ENCODE measurements at regions not wholly inside any gene's neighbourhood (a gene's known extent, or its start where the extent isn't known, plus 50 kb on each side); places are given as distances from the start of the nearest gene placed in this dataset.

DNA sequence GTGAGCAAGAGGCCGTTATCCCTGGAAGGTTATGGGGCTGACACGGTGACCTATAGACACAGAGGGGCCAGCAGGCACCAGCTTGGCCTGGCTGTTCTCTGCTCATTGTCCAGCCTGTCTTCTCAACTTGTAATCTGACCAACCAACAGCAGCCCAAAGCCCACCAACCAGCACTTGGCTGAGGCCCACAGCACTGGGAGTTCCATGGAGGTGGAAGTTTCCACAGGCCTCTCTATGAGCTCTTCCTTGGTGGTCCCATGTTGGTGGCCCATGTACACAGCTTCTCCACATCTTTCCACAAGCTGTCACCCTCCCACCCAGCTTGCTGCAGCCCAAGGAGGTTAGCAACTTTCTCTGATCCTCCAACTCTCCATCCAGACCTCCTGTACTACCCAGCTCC is 56.2 kb upstream of the KLHL31 start:
- Histone ChIP-seq H3K36me3 (ENCODE audit: insufficient read depth, low read length) (no peaks in the 10 kb centered on the region), H3K4me1 (ENCODE audit: insufficient read depth, low read length) (peaks cover 5% of the 10 kb centered on the region), H3K9me3 (ENCODE audit: control insufficient read depth in 1 of 2, insufficient read depth in 1 of 2, low read length in 2 of 2) (no peaks in the 10 kb centered on the region), H3K4me3 (ENCODE audit: low read length) (no peak overlapping the region), H3K27ac (ENCODE audit: low read depth in 1 of 2, low read length in 2 of 2) (no peak overlapping the region), H3K27me3 (ENCODE audit: control insufficient read depth in 1 of 2, insufficient read depth in 2 of 2, low read length in 2 of 2) (no peaks in the 10 kb centered on the region)
- Mint-ChIP-seq H3K27ac (no peak overlapping the region), H3K9me3 (no peaks in the 10 kb centered on the region), H3K36me3 (ENCODE audit: low read depth) (no peaks in the 10 kb centered on the region), H3K4me1 (ENCODE audit: low read depth) (peaks cover 9% of the 10 kb centered on the region), H3K27me3 (peaks cover 27% of the 10 kb centered on the region), H3K4me3 (no peak overlapping the region)
- CTCF ChIA-PET, result interaction anchor here (1.7 kb wide), 1 partner anchor 229 kb away, joined by 4 read pairs; no protein-coding TSS in a partner anchor
- intact Hi-C loops (cut with DNase I, micrococcal nuclease), result no loop called here
- DNase-seq, result no peak
- no peak for ATAC-seq (ENCODE audit: poor library complexity)
- TF ChIP-seq, protein P1, sequence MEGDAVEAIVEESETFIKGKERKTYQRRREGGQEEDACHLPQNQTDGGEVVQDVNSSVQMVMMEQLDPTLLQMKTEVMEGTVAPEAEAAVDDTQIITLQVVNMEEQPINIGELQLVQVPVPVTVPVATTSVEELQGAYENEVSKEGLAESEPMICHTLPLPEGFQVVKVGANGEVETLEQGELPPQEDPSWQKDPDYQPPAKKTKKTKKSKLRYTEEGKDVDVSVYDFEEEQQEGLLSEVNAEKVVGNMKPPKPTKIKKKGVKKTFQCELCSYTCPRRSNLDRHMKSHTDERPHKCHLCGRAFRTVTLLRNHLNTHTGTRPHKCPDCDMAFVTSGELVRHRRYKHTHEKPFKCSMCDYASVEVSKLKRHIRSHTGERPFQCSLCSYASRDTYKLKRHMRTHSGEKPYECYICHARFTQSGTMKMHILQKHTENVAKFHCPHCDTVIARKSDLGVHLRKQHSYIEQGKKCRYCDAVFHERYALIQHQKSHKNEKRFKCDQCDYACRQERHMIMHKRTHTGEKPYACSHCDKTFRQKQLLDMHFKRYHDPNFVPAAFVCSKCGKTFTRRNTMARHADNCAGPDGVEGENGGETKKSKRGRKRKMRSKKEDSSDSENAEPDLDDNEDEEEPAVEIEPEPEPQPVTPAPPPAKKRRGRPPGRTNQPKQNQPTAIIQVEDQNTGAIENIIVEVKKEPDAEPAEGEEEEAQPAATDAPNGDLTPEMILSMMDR (IDR thresholded peaks at IDR 0.05), result no peak
- POLR2A ChIA-PET, result no interaction called here

DNA sequence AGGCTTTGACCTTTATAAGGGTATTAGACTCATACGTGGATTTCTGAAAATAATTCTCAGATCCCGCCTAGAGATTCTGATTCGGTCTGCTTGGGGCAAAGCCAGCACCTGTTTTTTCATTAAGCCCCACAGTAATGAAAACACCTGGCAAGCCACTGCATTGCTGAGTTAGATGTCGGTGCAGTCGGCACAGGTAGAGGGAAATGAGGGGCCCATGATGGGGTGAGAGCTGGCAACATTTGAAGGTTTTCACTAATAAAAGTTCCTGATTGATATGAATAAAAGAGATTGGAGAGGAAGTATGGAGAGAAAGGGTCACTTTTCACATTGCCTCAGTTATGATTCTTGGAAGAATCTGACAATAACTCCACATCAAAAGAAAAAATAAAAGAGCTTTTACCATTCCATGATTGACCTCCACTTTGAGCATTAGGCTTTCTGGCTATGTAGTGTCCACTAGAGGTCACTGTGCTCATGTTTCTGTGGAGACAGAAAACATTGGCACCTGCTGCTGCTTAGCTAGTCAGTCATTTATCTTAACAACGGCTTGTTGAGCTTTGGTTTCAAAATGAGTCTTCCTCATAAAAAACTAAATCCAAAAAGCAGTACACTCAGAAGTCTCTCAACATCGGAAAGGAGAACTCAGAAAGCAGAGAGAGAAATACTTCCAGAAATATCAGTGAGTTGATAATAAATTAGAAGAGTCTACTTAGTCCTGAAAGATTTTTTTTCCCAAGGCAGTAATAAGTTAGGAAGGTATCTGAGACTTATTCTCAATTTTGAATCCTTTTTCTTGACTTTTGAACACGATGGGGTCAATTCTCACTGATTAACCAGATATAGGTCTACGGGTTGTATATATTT is 53.3 kb upstream of the KLHL31 start:
- no peak overlapping the region for H3K27ac Mint-ChIP-seq
- Histone ChIP-seq H3K9me3 (ENCODE audit: control insufficient read depth in 1 of 2, insufficient read depth in 1 of 2, low read length in 2 of 2) (no peaks in the 10 kb centered on the region), H3K4me1 (ENCODE audit: insufficient read depth, low read length) (no peaks in the 10 kb centered on the region), H3K27me3 (ENCODE audit: control insufficient read depth in 1 of 2, insufficient read depth in 2 of 2, low read length in 2 of 2) (no peaks in the 10 kb centered on the region), H3K36me3 (ENCODE audit: insufficient read depth, low read length) (no peaks in the 10 kb centered on the region), H3K27ac (ENCODE audit: low read depth in 1 of 2, low read length in 2 of 2) (no peak overlapping the region), H3K4me3 (ENCODE audit: low read length) (no peak overlapping the region)
- H3K27me3 Mint-ChIP-seq, result peaks cover 28% of the 10 kb centered on the region
- H3K4me1 Mint-ChIP-seq (ENCODE audit: low read depth), result peaks cover 4% of the 10 kb centered on the region
- H3K4me3 Mint-ChIP-seq, result no peak overlapping the region
- no peaks in the 10 kb centered on the region for H3K9me3 Mint-ChIP-seq
- TF ChIP-seq, protein P1 (IDR thresholded peaks at IDR 0.05), result peak; percentile 79
- intact Hi-C loops (cut with DNase I, micrococcal nuclease), result no loop called here
- POLR2A ChIA-PET, result no interaction called here
- H3K36me3 Mint-ChIP-seq (ENCODE audit: low read depth), result no peaks in the 10 kb centered on the region
- DNase-seq, result peak in 5 of 14 experiments; percentile 16 to 72 (median 54)
- ATAC-seq (ENCODE audit: poor library complexity), result peak; percentile 58
- CTCF ChIA-PET, result interaction anchor here (0.5 to 1.8 kb wide), 10 partner anchors 10 to 560 kb away, joined by 3 to 26 read pairs (median 3); no protein-coding TSS in a partner anchor

DNA sequence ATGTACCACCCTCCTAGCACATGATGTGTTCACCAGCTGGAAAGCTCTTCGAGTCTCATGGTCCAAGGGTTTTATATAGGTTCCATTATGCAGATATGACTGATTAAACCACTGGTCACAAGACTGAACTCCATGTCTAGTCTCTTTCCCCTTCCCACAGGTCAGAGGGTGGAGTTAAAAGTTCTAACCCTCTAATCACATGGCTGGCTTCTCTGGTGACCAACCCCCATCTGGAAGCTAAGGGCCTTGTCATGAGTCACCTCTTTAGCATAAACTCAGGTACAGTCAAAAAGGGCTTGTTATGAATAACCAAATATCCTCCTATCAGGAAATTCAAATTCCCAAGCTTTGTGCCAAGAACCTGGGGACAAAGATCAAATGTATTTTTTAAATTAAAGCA is 52.0 kb upstream of the KLHL31 start:
- H3K27me3 ChIP-seq (ENCODE audit: control insufficient read depth in 1 of 2, insufficient read depth in 2 of 2, low read length in 2 of 2), result peaks cover 0 to 5% of the 10 kb centered on the region in 2 experiments
- H3K9me3 ChIP-seq (ENCODE audit: control insufficient read depth in 1 of 2, insufficient read depth in 1 of 2, low read length in 2 of 2), result no peaks in the 10 kb centered on the region
- no peak overlapping the region for H3K4me3 Mint-ChIP-seq
- no peaks in the 10 kb centered on the region for H3K4me1 ChIP-seq (ENCODE audit: insufficient read depth, low read length)
- DNase-seq (no peak), ATAC-seq (ENCODE audit: poor library complexity) (no peak)
- peaks cover 4% of the 10 kb centered on the region for H3K4me1 Mint-ChIP-seq (ENCODE audit: low read depth)
- no peaks in the 10 kb centered on the region for H3K36me3 Mint-ChIP-seq (ENCODE audit: low read depth)
- H3K4me3 ChIP-seq (ENCODE audit: low read length), result no peak overlapping the region
- H3K27ac Mint-ChIP-seq, result no peak overlapping the region
- no peaks in the 10 kb centered on the region for H3K36me3 ChIP-seq (ENCODE audit: insufficient read depth, low read length)
- ChIA-PET POLR2A (no interaction called here), CTCF (interaction anchor here (1.0 kb wide), 1 partner anchor 11 kb away, joined by 4 read pairs; no protein-coding TSS in a partner anchor)
- no peak overlapping the region for H3K27ac ChIP-seq (ENCODE audit: low read depth in 1 of 2, low read length in 2 of 2)
- peaks cover 32% of the 10 kb centered on the region for H3K27me3 Mint-ChIP-seq
- H3K9me3 Mint-ChIP-seq, result no peaks in the 10 kb centered on the region
- TF ChIP-seq, protein P1 (IDR thresholded peaks at IDR 0.05), result no peak
- intact Hi-C loops (cut with DNase I, micrococcal nuclease), result no loop called here

All from CD4-positive, alpha-beta T cell (primary cell).